Natural killer cell (primary cell): ENCODE measurements at regions not wholly inside any gene's neighbourhood (a gene's known extent, or its start where the extent isn't known, plus 50 kb on each side); places are given as distances from the start of the nearest gene placed in this dataset.

ENCODE experiments used
- ATAC-seq, 3 donors: fragments of 150-1000 bp in 2 of 3; fragments of 200-7000 bp in 1 of 3; cut with Tn5 transposase; 1 replicate in 1 of 3; 2 replicates in 2 of 3; pipeline ENCODE4 v1.10.0; 2021; ENCODE audit warnings: mild to moderate bottlenecking in 2 of 3, moderate library complexity in 2 of 3
- DNase-seq, 2 donors: peaks; one replicate each; pipeline versions ENCODE4 v3.0.0 to v3.0.0-alpha.2; 2013 to 2021; ENCODE audit warnings: mixed read lengths in 1 of 2
- H3K27ac ChIP-seq: one replicate; pipeline ENCODE4 v1.5.1; 2013; ENCODE audit warnings: mild to moderate bottlenecking, low read length
- H3K27me3 ChIP-seq: one replicate; pipeline ENCODE4 v1.6.1; 2013; ENCODE audit warnings: low read length; ENCODE audit not compliant: control insufficient read depth, insufficient read depth
- H3K36me3 ChIP-seq: one replicate; pipeline ENCODE4 v1.6.1; 2013; ENCODE audit warnings: low read length; ENCODE audit not compliant: control insufficient read depth, insufficient read depth
- H3K4me1 ChIP-seq: one replicate; pipeline ENCODE4 v1.6.1; 2013; ENCODE audit warnings: low read length; ENCODE audit not compliant: control insufficient read depth, insufficient read depth
- H3K4me3 ChIP-seq: one replicate; pipeline ENCODE4 v1.5.1; 2013; ENCODE audit warnings: low read length
- H3K9me3 ChIP-seq: one replicate; pipeline ENCODE4 v1.6.1; 2013; ENCODE audit warnings: low read length; ENCODE audit not compliant: control insufficient read depth, insufficient read depth
- H3K27ac Mint-ChIP-seq, 2 donors: one replicate each; pipeline ENCODE4 v1.8.0; 2022; ENCODE audit warnings: mild to moderate bottlenecking in 2 of 2, mixed read lengths in 2 of 2, moderate library complexity in 1 of 2
- H3K27me3 Mint-ChIP-seq, 2 donors: one replicate each; pipeline ENCODE4 v1.8.0; 2022; ENCODE audit warnings: low read depth in 2 of 2, mixed read lengths in 2 of 2
- H3K36me3 Mint-ChIP-seq: one replicate; pipeline ENCODE4 v1.8.0; 2022; ENCODE audit warnings: mixed read lengths
- H3K4me1 Mint-ChIP-seq, 2 donors: one replicate each; pipeline ENCODE4 v1.8.0; 2022; ENCODE audit warnings: mixed read lengths in 2 of 2
- H3K4me3 Mint-ChIP-seq: one replicate; pipeline ENCODE4 v1.8.0; 2022; ENCODE audit warnings: mild to moderate bottlenecking, moderate library complexity, mixed read lengths
- H3K9me3 Mint-ChIP-seq, 2 donors: one replicate each; pipeline ENCODE4 v1.8.0; 2022; ENCODE audit warnings: mixed read lengths in 2 of 2
- CTCF ChIP-seq: fragments of 200-600 bp; IDR thresholded peaks from one replicate; pipeline ENCODE4 v1.8.0; 2022; ENCODE audit warnings: antibody characterized with exemption
- WGBS: methylation state at CpG from one replicate; pipeline ENCODE4 v1.1.7; 2013; ENCODE audit warnings: missing lambda C conversion rate; ENCODE audit not compliant: insufficient coverage; 5-methylcytosine and 5-hydroxymethylcytosine counted together
- intact Hi-C: fragments of 100-400 bp; cut with micrococcal nuclease; formaldehyde crosslinking; loops from one replicate; pipeline ENCODE4 v1.14.2; 2022

GRCh38 chr2:41750829-41751228 is 297.0 kb upstream of the PKDCC start:
- Histone ChIP-seq H3K9me3 (no peaks in the 10 kb centered on the region), H3K27me3 (no peaks in the 10 kb centered on the region), H3K4me1 (no peaks in the 10 kb centered on the region), H3K27ac (no peak overlapping the region), H3K4me3 (no peak overlapping the region), H3K36me3 (no peaks in the 10 kb centered on the region)
- whole genome bisulfite sequencing: no CpG with 5 or more reads among the region's 3 CpGs
- Mint-ChIP-seq H3K4me1 (no peaks in the 10 kb centered on the region), H3K4me3 (no peak overlapping the region), H3K27ac (no peak overlapping the region), H3K9me3 (no peaks in the 10 kb centered on the region), H3K36me3 (no peaks in the 10 kb centered on the region), H3K27me3 (peaks cover 4% of the 10 kb centered on the region in 2 donors)
- ATAC-seq (no peak), DNase-seq (no peak)
- TF ChIP-seq CTCF: no peak
- intact Hi-C loops: no loop called here

GRCh38 chr2:41759880-41760279 is 287.9 kb upstream of the PKDCC start:
- intact Hi-C loops: no loop called here
- Mint-ChIP-seq H3K36me3 (no peaks in the 10 kb centered on the region), H3K9me3 (no peaks in the 10 kb centered on the region), H3K27ac (no peak overlapping the region), H3K27me3 (peaks cover 7 to 22% of the 10 kb centered on the region in 2 donors), H3K4me1 (no peaks in the 10 kb centered on the region), H3K4me3 (no peak overlapping the region)
- Histone ChIP-seq H3K9me3 (no peaks in the 10 kb centered on the region), H3K27me3 (no peaks in the 10 kb centered on the region), H3K4me3 (no peak overlapping the region), H3K4me1 (no peaks in the 10 kb centered on the region), H3K36me3 (no peaks in the 10 kb centered on the region), H3K27ac (no peak overlapping the region)
- WGBS: 82% methylated on average over 2 of the region's 3 CpGs
- no peak for TF ChIP-seq CTCF
- ATAC-seq (no peak), DNase-seq (no peak)

GRCh38 chr2:41763141-41763540 is 284.7 kb upstream of the PKDCC start:
- H3K36me3 Mint-ChIP-seq: no peaks in the 10 kb centered on the region
- H3K4me3 Mint-ChIP-seq: no peak overlapping the region

More at GRCh38 chr2:41763141-41763540, 284.7 kb upstream of the PKDCC start:
- H3K36me3 ChIP-seq: no peaks in the 10 kb centered on the region
- intact Hi-C loops: no loop called here
- 82% methylated on average over 4 of the region's 4 CpGs for WGBS
- H3K4me3 ChIP-seq: no peak overlapping the region
- no peaks in the 10 kb centered on the region for H3K4me1 Mint-ChIP-seq
- no peak overlapping the region for H3K27ac ChIP-seq
- H3K9me3 ChIP-seq: no peaks in the 10 kb centered on the region
- DNase-seq (no peak), ATAC-seq (no peak)
- no peaks in the 10 kb centered on the region for H3K4me1 ChIP-seq
- H3K27ac Mint-ChIP-seq: no peak overlapping the region
- peaks cover 3 to 8% of the 10 kb centered on the region in 2 donors for H3K27me3 Mint-ChIP-seq
- no peaks in the 10 kb centered on the region for H3K27me3 ChIP-seq
- no peak for TF ChIP-seq CTCF
- no peaks in the 10 kb centered on the region for H3K9me3 Mint-ChIP-seq
